SK-N-MC (cell line): ENCODE measurements at regions not wholly inside any gene's neighbourhood (a gene's known extent, or its start where the extent isn't known, plus 50 kb on each side); places are given as distances from the start of the nearest gene placed in this dataset.

Experiments
- EZH2 ChIP-seq: fragments of 200-600 bp; sonication (generic); IDR thresholded peaks from one replicate; pipeline ENCODE4 v1.6.1; 2017; ENCODE audit warnings: antibody characterized with exemption
- POLR2AphosphoS5 ChIP-seq: IDR thresholded peaks from 2 replicates; pipeline ENCODE4 v1.6.1; 2012; ENCODE audit warnings: mild to moderate bottlenecking, low read depth, low read length, borderline replicate concordance

GRCh38 chr13:47705185-47705584 is 295.9 kb downstream of the SUCLA2 start:
- TF ChIP-seq EZH2, result no peak
- no peak for TF ChIP-seq POLR2AphosphoS5
